Mesothelial cell of epicardium (in vitro differentiated cells): ENCODE measurements at regions not wholly inside any gene's neighbourhood (a gene's known extent, or its start where the extent isn't known, plus 50 kb on each side); places are given as distances from the start of the nearest gene placed in this dataset.

ENCODE experiments used
- DNase-seq, 2 experiments: peaks; one replicate each; pipeline ENCODE4 v3.0.0; 2021; ENCODE audit warnings: low spot score in 2 of 2; ENCODE audit not compliant: unreplicated experiment in 2 of 2
- H3K27ac Mint-ChIP-seq: 2 replicates; pipeline ENCODE4 v1.8.0; 2021; ENCODE audit warnings: mixed read lengths
- H3K27me3 Mint-ChIP-seq: 2 replicates; pipeline ENCODE4 v1.8.0; 2021; ENCODE audit warnings: low read depth, mixed read lengths
- H3K36me3 Mint-ChIP-seq: 2 replicates; pipeline ENCODE4 v1.8.0; 2021; ENCODE audit warnings: mixed read lengths
- H3K4me1 Mint-ChIP-seq: 2 replicates; pipeline ENCODE4 v1.8.0; 2021; ENCODE audit warnings: mixed read lengths
- H3K4me3 Mint-ChIP-seq: 2 replicates; pipeline ENCODE4 v1.8.0; 2021; ENCODE audit warnings: mild to moderate bottlenecking, moderate library complexity, mixed read lengths
- H3K9me3 Mint-ChIP-seq: 2 replicates; pipeline ENCODE4 v1.8.0; 2021; ENCODE audit warnings: mixed read lengths
- TF ChIP-seq, protein P1 (sequence below): fragments of 200-600 bp; sonication (generic); IDR thresholded peaks from one replicate; pipeline ENCODE4 v1.5.0; 2021; ENCODE audit warnings: antibody characterized with exemption; ENCODE audit not compliant: unreplicated experiment

- peaks cover 18% of the 10 kb centered on the region for H3K4me1 Mint-ChIP-seq
- H3K27ac Mint-ChIP-seq, result no peak overlapping the region
Observed at GRCh38 chr7:33762151-33762910, 143.0 kb upstream of the BMPER start.

DNA sequence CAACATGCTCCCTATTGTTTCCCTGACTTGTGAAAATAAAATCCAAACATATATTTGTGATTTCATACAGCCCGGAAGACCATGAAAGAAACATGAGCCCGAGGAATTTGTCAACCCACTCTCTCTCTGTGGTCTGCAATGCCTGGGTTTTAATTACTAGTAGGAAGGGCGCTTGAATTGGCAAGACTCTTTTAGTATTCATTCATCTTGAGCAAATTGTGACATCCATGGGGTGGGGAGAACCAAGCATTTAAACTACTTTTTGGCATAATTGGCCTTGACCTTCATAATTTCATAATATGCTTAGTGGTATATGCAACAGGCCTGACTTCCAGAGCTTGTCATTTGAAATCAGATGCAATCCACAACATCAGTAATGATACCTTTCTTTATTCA, 142.4 kb upstream of the BMPER start:
- no peak for DNase-seq
- Mint-ChIP-seq H3K4me3 (no peak overlapping the region), H3K36me3 (no peaks in the 10 kb centered on the region), H3K4me1 (peaks cover 18% of the 10 kb centered on the region), H3K9me3 (no peaks in the 10 kb centered on the region), H3K27me3 (peaks cover 16% of the 10 kb centered on the region), H3K27ac (no peak overlapping the region)
- TF ChIP-seq, protein P1, sequence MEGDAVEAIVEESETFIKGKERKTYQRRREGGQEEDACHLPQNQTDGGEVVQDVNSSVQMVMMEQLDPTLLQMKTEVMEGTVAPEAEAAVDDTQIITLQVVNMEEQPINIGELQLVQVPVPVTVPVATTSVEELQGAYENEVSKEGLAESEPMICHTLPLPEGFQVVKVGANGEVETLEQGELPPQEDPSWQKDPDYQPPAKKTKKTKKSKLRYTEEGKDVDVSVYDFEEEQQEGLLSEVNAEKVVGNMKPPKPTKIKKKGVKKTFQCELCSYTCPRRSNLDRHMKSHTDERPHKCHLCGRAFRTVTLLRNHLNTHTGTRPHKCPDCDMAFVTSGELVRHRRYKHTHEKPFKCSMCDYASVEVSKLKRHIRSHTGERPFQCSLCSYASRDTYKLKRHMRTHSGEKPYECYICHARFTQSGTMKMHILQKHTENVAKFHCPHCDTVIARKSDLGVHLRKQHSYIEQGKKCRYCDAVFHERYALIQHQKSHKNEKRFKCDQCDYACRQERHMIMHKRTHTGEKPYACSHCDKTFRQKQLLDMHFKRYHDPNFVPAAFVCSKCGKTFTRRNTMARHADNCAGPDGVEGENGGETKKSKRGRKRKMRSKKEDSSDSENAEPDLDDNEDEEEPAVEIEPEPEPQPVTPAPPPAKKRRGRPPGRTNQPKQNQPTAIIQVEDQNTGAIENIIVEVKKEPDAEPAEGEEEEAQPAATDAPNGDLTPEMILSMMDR, result no peak

More at GRCh38 chr7:33762151-33762910, 143.0 kb upstream of the BMPER start:
- TF ChIP-seq, protein P1, result no peak
- H3K4me3 Mint-ChIP-seq, result no peak overlapping the region
- no peaks in the 10 kb centered on the region for H3K9me3 Mint-ChIP-seq
- no peak for DNase-seq
- no peaks in the 10 kb centered on the region for H3K36me3 Mint-ChIP-seq
- peaks cover 16% of the 10 kb centered on the region for H3K27me3 Mint-ChIP-seq

- Mint-ChIP-seq H3K9me3 (no peaks in the 10 kb centered on the region), H3K4me3 (no peak overlapping the region), H3K36me3 (no peaks in the 10 kb centered on the region), H3K4me1 (peaks cover 18% of the 10 kb centered on the region), H3K27ac (peak overlapping the region; percentile 43), H3K27me3 (peaks cover 5% of the 10 kb centered on the region)
- no peak for DNase-seq
- TF ChIP-seq, protein P1, result no peak
Observed at GRCh38 chr7:33764752-33765451, 140.4 kb upstream of the BMPER start.

DNA sequence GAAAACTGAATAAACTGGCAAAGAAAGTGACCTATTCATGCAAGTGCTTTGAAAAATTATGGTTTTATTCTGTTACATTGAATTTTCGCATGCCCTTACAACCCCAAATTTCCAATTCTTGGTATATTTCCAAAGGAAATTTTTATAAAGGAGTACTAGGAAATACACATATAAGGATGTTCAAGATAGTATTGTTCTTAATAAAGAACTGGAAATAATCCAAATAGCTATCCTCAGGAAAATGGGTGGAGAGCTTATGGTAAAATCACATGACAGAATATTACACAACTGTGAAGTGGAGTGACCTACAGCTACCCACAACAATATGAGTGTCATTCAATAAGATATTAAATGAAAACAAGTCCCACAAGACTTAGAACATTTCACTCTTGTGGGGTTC, 138.9 kb upstream of the BMPER start:
- Mint-ChIP-seq H3K9me3 (no peaks in the 10 kb centered on the region), H3K4me1 (peaks cover 18% of the 10 kb centered on the region), H3K27ac (no peak overlapping the region), H3K4me3 (no peak overlapping the region), H3K27me3 (peaks cover 3% of the 10 kb centered on the region), H3K36me3 (no peaks in the 10 kb centered on the region)
- DNase-seq, result no peak
- TF ChIP-seq, protein P1, result no peak

- Mint-ChIP-seq H3K27ac (no peak overlapping the region), H3K36me3 (no peaks in the 10 kb centered on the region), H3K4me1 (peaks cover 5% of the 10 kb centered on the region), H3K27me3 (no peaks in the 10 kb centered on the region), H3K9me3 (peaks cover 3% of the 10 kb centered on the region), H3K4me3 (no peak overlapping the region)
- TF ChIP-seq, protein P1, result no peak
- DNase-seq, result no peak
Observed at GRCh38 chr7:33769930-33770329, 135.4 kb upstream of the BMPER start.
